Right hindlimb (tissue), 1 donor: ENCODE measurements at regions not wholly inside any gene's neighbourhood (a gene's known extent, or its start where the extent isn't known, plus 50 kb on each side); places are given as distances from the start of the nearest gene placed in this dataset.
"Not testable (repeated sequence)": the region's sequence is repeated elsewhere in the genome, so short reads cannot be mapped to it uniquely, and the experiment has no call there.

Source experiments
- DNase-seq: peaks from one replicate; pipeline ENCODE4 v3.0.0-alpha.2; 2018

DNA sequence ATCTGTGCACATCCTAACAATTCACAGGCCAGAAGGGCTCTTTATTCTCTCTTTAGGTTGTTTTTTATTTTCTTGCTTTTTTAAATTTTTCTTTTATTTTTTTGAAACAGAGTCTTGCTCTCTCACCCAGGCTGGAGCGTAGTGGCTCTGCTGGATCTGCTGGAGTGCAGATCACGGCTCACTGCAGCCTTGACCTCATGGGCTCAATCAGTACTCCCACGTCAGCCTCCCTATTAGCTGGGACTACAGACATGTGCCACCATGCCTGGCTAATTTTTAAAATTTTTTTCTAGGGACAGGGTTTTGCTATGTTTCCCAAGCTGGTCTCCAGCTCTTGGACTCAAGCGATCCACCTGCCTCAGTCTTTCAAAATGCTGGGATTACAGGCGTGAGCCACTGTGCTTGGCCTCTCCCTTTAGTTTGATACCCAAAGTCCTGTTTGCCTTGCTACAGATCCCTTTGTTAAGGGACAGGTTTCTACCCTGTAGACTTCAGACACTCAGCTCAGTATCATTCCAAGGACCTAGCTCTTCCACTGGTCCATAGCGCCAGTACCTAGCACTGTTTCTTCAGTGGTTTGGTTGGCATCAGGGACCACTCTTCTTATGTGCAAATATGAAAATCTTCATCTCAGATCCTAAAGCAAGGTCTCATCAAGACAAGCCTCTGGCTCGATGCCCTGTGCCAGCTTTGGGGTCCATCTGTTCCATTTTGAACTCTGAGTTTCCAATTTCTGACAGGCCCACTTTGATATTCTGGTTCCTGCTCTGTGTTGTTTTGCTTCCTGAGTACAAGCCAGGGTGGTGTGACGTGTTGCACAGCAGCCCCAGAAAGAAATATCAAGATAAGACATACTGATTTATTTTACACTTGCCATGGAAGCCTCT lies 211.7 kb downstream of the FAT3 start:
- DNase-seq = no peak

DNA sequence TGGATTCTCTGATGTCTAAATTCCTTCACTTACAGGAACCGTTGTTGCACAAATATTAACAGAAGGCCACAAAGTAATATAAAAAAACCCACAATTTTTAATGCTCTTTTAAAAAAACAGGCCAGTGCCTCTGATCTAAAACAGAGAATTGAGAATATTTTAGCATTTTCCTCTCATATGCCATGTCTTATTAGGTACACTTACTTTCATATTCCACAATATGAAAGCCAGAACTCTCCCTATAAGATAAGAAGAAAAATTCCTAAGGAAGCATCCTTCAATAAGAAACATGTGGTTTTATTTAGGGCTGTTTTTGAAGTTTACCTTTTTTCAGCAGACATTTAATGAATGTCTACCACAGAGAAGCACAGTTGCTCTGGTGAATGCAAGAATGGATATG lies 214.5 kb downstream of the FAT3 start:
- DNase-seq = no peak

DNA sequence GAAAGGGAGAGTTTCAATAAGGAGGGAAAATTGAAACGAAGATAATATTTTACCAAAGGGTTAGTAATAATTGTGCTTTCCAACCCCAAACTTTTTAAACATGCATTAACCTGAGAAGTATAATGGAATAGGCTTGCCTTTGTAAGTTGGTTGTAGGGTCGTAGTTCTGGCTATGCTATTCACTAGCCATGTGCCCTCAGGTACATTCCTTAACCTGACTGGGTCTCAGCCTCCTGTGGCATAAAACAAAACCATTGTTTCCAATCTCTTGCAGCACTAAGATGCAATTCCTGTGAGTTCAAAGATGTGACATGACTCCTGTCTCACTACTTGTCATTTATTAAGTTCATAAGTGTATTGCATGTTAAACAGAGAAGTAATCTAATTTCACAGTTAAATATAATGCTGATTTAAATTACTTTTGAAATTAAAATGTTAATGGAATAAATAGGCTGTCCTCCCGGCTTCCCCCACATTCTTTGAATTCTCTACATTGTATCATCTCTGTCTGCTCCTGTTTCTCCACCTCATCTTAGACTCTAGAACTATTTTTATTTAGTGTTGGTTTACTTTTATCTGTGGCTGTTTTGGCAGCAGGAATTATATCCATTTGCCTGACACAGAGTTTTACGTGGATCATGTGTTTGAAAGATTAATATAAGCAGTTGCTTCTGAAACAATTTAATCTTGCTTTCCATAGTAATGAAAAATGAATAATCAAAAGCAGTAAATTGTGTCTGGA lies 216.3 kb downstream of the FAT3 start:
- DNase-seq = no peak

GRCh38 chr11:92441443-92441726 lies 216.8 kb downstream of the FAT3 start:
- no peak for DNase-seq

GRCh38 chr11:92443199-92443598 lies 218.6 kb downstream of the FAT3 start:
- no peak for DNase-seq

- no peak for DNase-seq
Measured at GRCh38 chr11:92447586-92447985, 223.0 kb downstream of the FAT3 start.

DNA sequence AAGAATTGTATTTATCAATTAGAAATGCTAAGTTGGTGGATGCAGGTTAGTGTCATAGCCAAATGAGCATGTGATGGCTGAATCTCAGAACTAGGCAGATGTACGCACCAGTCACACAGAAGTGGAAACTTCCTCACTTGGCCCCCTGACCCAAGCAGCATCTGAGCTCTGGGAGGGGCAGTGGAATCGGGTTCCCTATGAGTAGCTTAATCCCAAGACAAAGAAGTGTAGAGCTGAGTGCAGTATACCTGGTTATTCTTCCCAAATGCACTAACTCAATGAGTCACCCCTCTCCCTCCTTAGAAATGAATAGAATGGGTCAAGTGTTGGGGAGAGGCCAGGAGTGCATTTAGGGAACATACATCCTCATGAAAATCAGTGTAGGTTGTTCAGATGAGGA lies 224.6 kb downstream of the FAT3 start:
- DNase-seq = no peak

DNA sequence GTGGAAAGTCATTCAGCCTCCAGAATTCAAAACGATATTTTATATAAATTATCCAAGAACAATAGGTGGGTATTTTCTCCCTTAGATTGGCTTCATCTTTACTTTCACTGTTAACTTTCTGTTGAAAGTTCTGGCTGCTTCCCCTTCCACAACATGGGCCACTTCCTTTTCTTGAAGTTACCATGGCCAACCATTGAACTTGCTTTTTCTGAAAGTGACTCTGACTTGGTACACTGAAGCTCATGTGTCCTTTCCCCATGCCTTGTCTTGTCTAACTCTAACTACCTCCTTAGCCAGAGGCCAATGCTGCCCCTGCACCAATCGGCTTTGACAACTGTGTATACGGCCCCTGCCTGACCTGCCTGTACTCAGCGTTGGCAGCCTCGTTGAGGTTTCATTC lies 225.2 kb downstream of the FAT3 start:
- DNase-seq = no peak

- no peak for DNase-seq
Measured at GRCh38 chr11:92451063-92451462, 226.4 kb downstream of the FAT3 start.

DNA sequence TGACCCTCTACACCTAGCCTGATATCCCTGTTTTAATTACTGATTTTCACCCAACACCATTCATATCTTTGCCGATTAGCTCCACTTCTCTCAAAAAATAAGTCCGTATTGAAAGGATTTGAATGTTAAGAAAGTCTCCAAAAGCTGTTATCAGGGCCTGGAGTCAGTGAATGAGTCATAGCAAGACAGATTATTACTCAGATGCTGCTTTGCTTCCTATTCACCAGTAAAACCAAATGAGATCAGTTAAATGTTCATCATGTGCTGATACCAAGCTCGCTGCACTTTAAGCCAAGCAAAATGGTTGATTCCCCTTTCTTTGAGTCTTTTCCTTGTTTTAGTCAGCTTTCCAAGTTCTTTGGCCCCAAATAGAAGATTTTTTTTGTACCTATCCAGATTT lies 228.4 kb downstream of the FAT3 start:
- no peak for DNase-seq

DNA sequence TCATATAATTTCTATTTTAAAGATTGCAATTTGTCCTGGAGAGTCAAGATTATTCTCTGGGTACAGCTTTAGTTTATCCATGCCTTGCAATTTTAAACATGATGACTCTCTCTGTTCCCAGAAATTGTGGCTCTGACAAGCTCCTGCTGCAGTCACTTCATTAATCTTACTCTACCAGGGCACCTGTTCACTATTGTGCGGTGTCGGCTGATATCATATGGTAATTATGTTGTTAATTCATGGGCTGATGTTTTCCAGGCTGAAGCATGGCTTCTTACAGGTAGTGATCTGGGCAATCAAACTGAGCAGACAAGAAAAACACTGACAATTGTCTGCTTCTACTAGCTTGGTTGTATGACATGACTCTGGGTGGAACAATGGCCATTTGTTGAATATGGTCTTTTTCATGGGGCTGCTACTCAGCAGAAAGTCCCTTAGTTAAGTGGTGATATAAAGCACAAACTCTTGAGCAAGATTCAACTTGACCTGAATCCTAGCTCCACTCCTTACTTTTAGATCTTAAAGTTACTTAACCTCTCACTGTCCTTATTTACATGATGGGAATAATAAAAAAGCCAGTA lies 230.7 kb downstream of the FAT3 start:
- no peak for DNase-seq

DNA sequence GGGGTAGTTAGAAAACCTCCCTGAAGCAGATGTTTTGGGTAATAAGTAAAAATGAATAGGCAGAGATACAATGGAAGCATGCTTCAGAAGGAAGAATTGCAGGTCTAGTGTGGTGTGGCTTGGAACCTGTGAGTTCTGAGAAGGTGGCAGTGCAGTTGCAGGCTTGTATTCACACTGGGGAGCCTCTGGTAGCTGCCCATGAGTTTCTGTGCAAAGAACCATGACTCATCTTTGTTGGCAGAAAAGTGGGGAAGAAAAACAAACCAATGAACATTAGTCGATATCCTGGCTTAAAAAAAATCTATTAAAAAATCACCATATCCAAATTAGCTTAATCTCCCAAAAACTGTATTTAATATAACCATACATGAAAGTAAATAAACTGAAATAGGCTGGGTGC lies 232.6 kb downstream of the FAT3 start:
- no peak for DNase-seq

DNA sequence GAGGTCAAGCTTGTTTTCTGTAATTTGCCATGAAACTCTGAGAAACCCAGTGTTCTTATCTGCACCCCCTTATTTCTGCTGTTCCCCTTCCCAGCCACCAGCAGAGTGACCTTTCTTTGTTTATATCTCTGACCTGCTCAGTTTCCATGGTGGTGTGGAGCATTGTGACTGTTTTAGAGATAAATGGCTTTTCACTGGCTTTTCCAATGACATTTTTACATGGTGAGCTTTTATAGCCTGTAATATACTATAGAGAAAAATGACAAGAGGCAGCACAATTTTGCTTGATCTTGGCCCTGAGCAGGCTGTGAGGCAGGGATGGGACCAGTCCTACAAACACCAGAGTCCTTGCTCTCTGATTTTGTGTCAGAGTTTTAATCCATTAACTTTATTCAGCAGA lies 233.9 kb downstream of the FAT3 start:
- DNase-seq = no peak

DNA sequence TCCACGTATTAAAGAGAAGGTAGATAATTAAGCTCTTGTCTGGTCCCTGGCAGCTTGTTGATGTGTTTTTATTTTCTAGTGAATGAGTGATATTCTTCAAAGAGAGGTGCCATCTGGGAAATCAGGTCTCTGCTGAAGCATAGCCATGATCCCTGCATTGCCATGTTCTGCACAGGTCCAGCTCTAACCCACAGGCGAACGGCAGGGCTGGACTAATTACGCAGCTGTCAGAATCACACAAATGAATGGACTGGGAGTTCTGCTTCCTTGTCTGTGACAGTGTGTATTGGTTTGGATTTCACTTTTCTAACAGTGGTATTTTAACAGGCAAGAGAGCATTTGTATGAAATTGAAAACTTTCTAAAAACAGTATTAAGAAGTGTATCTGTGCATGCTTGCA lies 235.6 kb downstream of the FAT3 start:
- DNase-seq = no peak

DNA sequence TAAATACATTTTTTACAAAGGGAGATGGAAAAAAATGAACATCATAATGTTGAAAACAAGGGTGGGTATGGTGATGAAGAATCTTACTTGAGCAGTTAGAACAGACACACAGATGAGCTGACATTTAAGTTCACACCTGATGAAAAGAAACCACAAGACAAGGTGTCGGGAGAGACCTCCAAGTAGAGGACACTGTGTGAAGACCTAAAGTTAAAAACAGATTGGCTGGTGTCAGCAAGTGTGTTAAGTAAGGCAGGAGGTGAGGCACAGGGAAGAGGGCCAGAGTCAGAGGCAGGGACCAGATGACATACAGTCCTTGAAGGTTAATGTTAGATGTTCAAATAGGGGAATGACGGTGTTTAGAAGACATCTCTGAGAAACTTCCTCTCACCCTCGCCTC lies 236.8 kb downstream of the FAT3 start:
- DNase-seq = no peak

GRCh38 chr11:92462821-92463220 lies 238.2 kb downstream of the FAT3 start:
- DNase-seq = no peak

DNA sequence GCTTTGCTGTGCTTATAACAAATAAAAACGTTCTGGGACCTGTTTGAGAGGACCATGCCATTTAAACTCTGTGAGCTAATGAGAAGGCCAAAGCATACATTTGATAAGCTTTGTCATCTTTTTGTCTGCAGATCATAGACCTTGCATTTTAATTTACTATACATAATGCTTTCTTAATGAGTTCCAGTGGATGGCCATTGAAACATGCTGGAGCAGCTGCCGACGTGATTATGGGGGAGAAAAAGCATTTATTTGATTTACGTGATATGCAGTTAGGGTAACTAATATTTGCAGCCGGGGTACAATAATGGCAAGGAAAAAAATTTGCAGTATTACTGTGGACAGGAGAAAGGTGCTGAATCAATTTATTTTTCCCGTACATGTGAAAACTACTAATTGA lies 240.2 kb downstream of the FAT3 start:
- DNase-seq = no peak

GRCh38 chr11:92465410-92465809 lies 240.8 kb downstream of the FAT3 start:
- DNase-seq = not testable (repeated sequence)

DNA sequence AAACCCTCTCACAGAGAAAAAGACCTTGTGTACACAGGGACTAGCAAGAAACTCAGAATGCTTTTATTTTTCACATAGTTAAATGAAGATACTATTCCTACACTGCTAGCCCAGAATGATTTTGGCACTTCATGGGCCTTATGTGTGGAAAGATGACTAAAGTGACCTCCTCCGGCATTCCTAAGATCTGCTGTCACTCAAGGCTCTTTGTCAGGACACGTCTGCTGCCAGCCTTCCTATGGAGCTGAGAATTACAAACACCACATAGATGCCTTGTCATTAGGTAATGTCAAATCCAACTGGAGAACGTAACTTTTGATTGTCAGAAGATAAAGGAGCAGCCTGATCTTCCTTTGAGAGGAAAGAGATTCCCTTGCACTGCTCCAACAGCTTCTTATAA lies 249.1 kb downstream of the FAT3 start:
- DNase-seq = no peak

GRCh38 chr11:92475316-92475715 lies 250.7 kb downstream of the FAT3 start:
- no peak for DNase-seq

DNA sequence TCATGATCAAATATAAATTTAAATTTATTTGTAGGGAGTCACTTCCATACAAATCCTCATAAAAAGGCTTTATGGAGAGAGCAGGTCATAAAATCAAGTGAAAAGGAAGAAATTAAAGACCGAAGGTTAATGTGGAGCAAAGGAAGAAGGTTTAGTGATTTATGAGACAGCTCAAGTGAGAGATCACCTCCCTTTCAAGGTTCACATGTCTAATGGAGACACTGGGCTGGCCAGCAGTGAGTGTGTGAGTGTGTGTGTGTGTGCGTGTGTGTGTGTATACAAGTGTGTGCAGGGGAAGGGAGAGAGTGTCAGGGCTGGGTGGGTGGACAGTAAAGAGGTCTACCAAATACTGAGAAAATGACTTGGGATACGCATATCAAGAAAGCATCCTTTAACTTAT lies 251.2 kb downstream of the FAT3 start:
- no peak for DNase-seq

- no peak for DNase-seq
Measured at GRCh38 chr11:92477686-92478085, 253.1 kb downstream of the FAT3 start.

GRCh38 chr11:92480499-92480898 lies 255.9 kb downstream of the FAT3 start:
- DNase-seq = no peak

- DNase-seq = no peak
Measured at GRCh38 chr11:92482492-92483060, 258.0 kb downstream of the FAT3 start.
